GM18519 (cell line): ENCODE measurements at regions not wholly inside any gene's neighbourhood (a gene's known extent, or its start where the extent isn't known, plus 50 kb on each side); places are given as distances from the start of the nearest gene placed in this dataset.

Experiments used
- ATAC-seq: cut with Tn5 transposase; IDR thresholded peaks from one replicate; pipeline ENCODE4 v1.9.1; 2021; ENCODE audit warnings: mild to moderate bottlenecking, moderate library complexity; ENCODE audit not compliant: unreplicated experiment, low FRiP score

- ATAC-seq = no peak
These were observed 52.6 kb upstream of the OLFM4 start for GRCh38 chr13:52975969-52976368.

GRCh38 chr13:52975161-52975560, 53.5 kb upstream of the OLFM4 start:
- ATAC-seq = no peak

GRCh38 chr13:52974711-52975110, 53.9 kb upstream of the OLFM4 start:
- ATAC-seq = no peak

- ATAC-seq = no peak
These were observed 59.2 kb upstream of the OLFM4 start for GRCh38 chr13:52969373-52969772.

GRCh38 chr13:52968074-52968700, 60.4 kb upstream of the OLFM4 start:
- ATAC-seq = peak; percentile 99

GRCh38 chr13:52961987-52962386, 66.6 kb upstream of the OLFM4 start:
- no peak for ATAC-seq

GRCh38 chr13:52961256-52961910, 67.2 kb upstream of the OLFM4 start:
- ATAC-seq = no peak

- no peak for ATAC-seq
These were observed 73.1 kb upstream of the OLFM4 start for GRCh38 chr13:52955472-52955874.

GRCh38 chr13:52954838-52955237, 73.8 kb upstream of the OLFM4 start:
- no peak for ATAC-seq

GRCh38 chr13:52950436-52950956, 78.1 kb upstream of the OLFM4 start:
- no peak for ATAC-seq

- no peak for ATAC-seq
These were observed 78.9 kb upstream of the OLFM4 start for GRCh38 chr13:52949742-52950141.

- ATAC-seq = no peak
These were observed 79.6 kb upstream of the OLFM4 start for GRCh38 chr13:52949044-52949443.

- no peak for ATAC-seq
These were observed 80.7 kb upstream of the OLFM4 start for GRCh38 chr13:52947921-52948373.

- no peak for ATAC-seq
These were observed 83.3 kb upstream of the OLFM4 start for GRCh38 chr13:52945348-52945747.

GRCh38 chr13:52944697-52945096, 83.9 kb upstream of the OLFM4 start:
- no peak for ATAC-seq

- no peak for ATAC-seq
These were observed 89.6 kb upstream of the PCDH8 start for GRCh38 chr13:52938065-52938464.

GRCh38 chr13:52936806-52937205, 88.4 kb upstream of the PCDH8 start:
- ATAC-seq = no peak

GRCh38 chr13:52934258-52934657, 85.8 kb upstream of the PCDH8 start:
- no peak for ATAC-seq

GRCh38 chr13:52933547-52934210, 85.2 kb upstream of the PCDH8 start:
- no peak for ATAC-seq

GRCh38 chr13:52933099-52933498, 84.7 kb upstream of the PCDH8 start:
- ATAC-seq = no peak

- no peak for ATAC-seq
These were observed 84.2 kb upstream of the PCDH8 start for GRCh38 chr13:52932649-52933048.
